ENCODE measurements at regions not wholly inside any gene's neighbourhood (a gene's known extent, or its start where the extent isn't known, plus 50 kb on each side); places are given as distances from the start of the nearest gene placed in this dataset.

GRCh38 chr3:103059432-103059831 is 624.6 kb downstream of the ZPLD1 start:
- ChIA-PET POLR2A (ENCODE audit: low non-redundant PET) (no interaction called here), CTCF (no interaction called here)
- TF ChIP-seq CTCF (conservative IDR thresholded peaks at IDR 0.05; ENCODE audit: low read depth), result no peak
- no peak overlapping the region for H3K27ac ChIP-seq
- DNase-seq (ENCODE audit: low spot score), result no peak

GRCh38 chr3:103060242-103060641 is 625.4 kb downstream of the ZPLD1 start:
- POLR2A ChIA-PET (ENCODE audit: low non-redundant PET), result no interaction called here

GRCh38 chr3:103067963-103068362 is 633.1 kb downstream of the ZPLD1 start:
- ChIA-PET POLR2A (ENCODE audit: low non-redundant PET) (no interaction called here), CTCF (no interaction called here)
- no peak for DNase-seq (ENCODE audit: low spot score)
- no peak overlapping the region for H3K27ac ChIP-seq
- TF ChIP-seq CTCF (conservative IDR thresholded peaks at IDR 0.05; ENCODE audit: low read depth), result no peak

More at GRCh38 chr3:103060242-103060641, 625.4 kb downstream of the ZPLD1 start:
- CTCF ChIA-PET, result interaction anchor here (0.7 kb wide), 1 partner anchor 256 kb away, joined by 3 read pairs; no protein-coding TSS in a partner anchor
- no peak for DNase-seq (ENCODE audit: low spot score)
- H3K27ac ChIP-seq, result no peak overlapping the region
- no peak for TF ChIP-seq CTCF (conservative IDR thresholded peaks at IDR 0.05; ENCODE audit: low read depth)

GRCh38 chr3:103075282-103075681 is 640.5 kb downstream of the ZPLD1 start:
- ChIA-PET CTCF (no interaction called here), POLR2A (ENCODE audit: low non-redundant PET) (no interaction called here)
- no peak for TF ChIP-seq CTCF (conservative IDR thresholded peaks at IDR 0.05; ENCODE audit: low read depth)
- no peak for DNase-seq (ENCODE audit: low spot score)
- H3K27ac ChIP-seq, result no peak overlapping the region

GRCh38 chr3:103077910-103078309 is 643.1 kb downstream of the ZPLD1 start:
- H3K27ac ChIP-seq, result no peak overlapping the region
- ChIA-PET CTCF (no interaction called here), POLR2A (ENCODE audit: low non-redundant PET) (no interaction called here)
- no peak for TF ChIP-seq CTCF (conservative IDR thresholded peaks at IDR 0.05; ENCODE audit: low read depth)
- no peak for DNase-seq (ENCODE audit: low spot score)

GRCh38 chr3:103082501-103082900 is 647.7 kb downstream of the ZPLD1 start:
- ChIA-PET CTCF (interaction anchor here (0.6 kb wide), 1 partner anchor 466 kb away, joined by 3 read pairs; no protein-coding TSS in a partner anchor), POLR2A (ENCODE audit: low non-redundant PET) (no interaction called here)
- TF ChIP-seq CTCF (conservative IDR thresholded peaks at IDR 0.05; ENCODE audit: low read depth), result no peak
- H3K27ac ChIP-seq, result no peak overlapping the region
- DNase-seq (ENCODE audit: low spot score), result no peak
